ENCODE measurements at regions not wholly inside any gene's neighbourhood (a gene's known extent, or its start where the extent isn't known, plus 50 kb on each side); places are given as distances from the start of the nearest gene placed in this dataset.

GRCh38 chr4:165612936-165613335, 234.1 kb downstream of the CPE start:
- no peak for DNase-seq

GRCh38 chr4:165613581-165613980, 234.8 kb downstream of the CPE start:
- DNase-seq = no peak

- no peak for DNase-seq
These were observed 242.1 kb downstream of the CPE start for GRCh38 chr4:165620913-165621312.

- DNase-seq = no peak
These were observed 243.2 kb downstream of the CPE start for GRCh38 chr4:165621983-165622382.

GRCh38 chr4:165625281-165625680, 246.5 kb downstream of the CPE start:
- no peak for DNase-seq

GRCh38 chr4:165626316-165626715, 246.7 kb upstream of the TLL1 start:
- no peak for DNase-seq

- DNase-seq = no peak
These were observed 245.9 kb upstream of the TLL1 start for GRCh38 chr4:165627128-165627527.

- DNase-seq = no peak
These were observed 245.5 kb upstream of the TLL1 start for GRCh38 chr4:165627548-165627947.

- DNase-seq = no peak
These were observed 244.5 kb upstream of the TLL1 start for GRCh38 chr4:165628572-165628971.

GRCh38 chr4:165630671-165631070, 242.4 kb upstream of the TLL1 start:
- no peak for DNase-seq

GRCh38 chr4:165631208-165631894, 241.7 kb upstream of the TLL1 start:
- no peak for DNase-seq

GRCh38 chr4:165631912-165632311, 241.1 kb upstream of the TLL1 start:
- DNase-seq = no peak

- no peak for DNase-seq
These were observed 238.3 kb upstream of the TLL1 start for GRCh38 chr4:165634766-165635165.

- no peak for DNase-seq
These were observed 237.7 kb upstream of the TLL1 start for GRCh38 chr4:165635381-165635780.

GRCh38 chr4:165635951-165636350, 237.1 kb upstream of the TLL1 start:
- DNase-seq = no peak

GRCh38 chr4:165651901-165652300, 221.1 kb upstream of the TLL1 start:
- no peak for DNase-seq

GRCh38 chr4:165654556-165654955, 218.5 kb upstream of the TLL1 start:
- DNase-seq = no peak

GRCh38 chr4:165656399-165656798, 216.6 kb upstream of the TLL1 start:
- DNase-seq = no peak

GRCh38 chr4:165656829-165657490, 216.1 kb upstream of the TLL1 start:
- DNase-seq = no peak

- DNase-seq = no peak
These were observed 210.7 kb upstream of the TLL1 start for GRCh38 chr4:165662341-165662740.

GRCh38 chr4:165663411-165663810, 209.6 kb upstream of the TLL1 start:
- peak; percentile 7 for DNase-seq

- DNase-seq = no peak
These were observed 206.2 kb upstream of the TLL1 start for GRCh38 chr4:165666836-165667235.

GRCh38 chr4:165667969-165668368, 205.1 kb upstream of the TLL1 start:
- no peak for DNase-seq

GRCh38 chr4:165668694-165669093, 204.3 kb upstream of the TLL1 start:
- DNase-seq = peak; percentile 9

GRCh38 chr4:165677081-165677480, 196.0 kb upstream of the TLL1 start:
- no peak for DNase-seq
